Astrocyte (in vitro differentiated cells and primary cell): ENCODE measurements at regions not wholly inside any gene's neighbourhood (a gene's known extent, or its start where the extent isn't known, plus 50 kb on each side); places are given as distances from the start of the nearest gene placed in this dataset.

Source experiments
- DNase-seq: peaks from one replicate; pipeline ENCODE4 v3.0.0-alpha.2; 2010; ENCODE audit warnings: low read depth
- FAIRE-seq: peaks from 2 replicates; lab custom pipeline; 2011; peaks lifted over from hg19 to GRCh38; lab: Jason Lieb, UNC
- H2AFZ ChIP-seq: 2 replicates; pipeline ENCODE4 v1.6.0; 2012; ENCODE audit warnings: low read depth, low read length, inconsistent platforms
- H3K27ac ChIP-seq: 2 replicates; pipeline ENCODE4 v1.5.1; 2011; ENCODE audit warnings: low read depth, low read length, inconsistent platforms
- H3K27me3 ChIP-seq: 2 replicates; pipeline ENCODE4 v1.6.0; 2011; ENCODE audit warnings: low read length, inconsistent platforms; ENCODE audit not compliant: insufficient read depth
- H3K36me3 ChIP-seq: 2 replicates; pipeline ENCODE4 v1.5.1; 2011; ENCODE audit warnings: low read length, inconsistent platforms; ENCODE audit not compliant: insufficient read depth
- H3K4me1 ChIP-seq: 2 replicates; pipeline ENCODE4 v1.5.1; 2011; ENCODE audit warnings: low read length, inconsistent platforms; ENCODE audit not compliant: insufficient read depth
- H3K4me2 ChIP-seq: 2 replicates; pipeline ENCODE4 v1.6.0; 2012; ENCODE audit warnings: low read length, inconsistent platforms
- H3K4me3 ChIP-seq: 2 replicates; pipeline ENCODE4 v1.5.1; 2011; ENCODE audit warnings: low read depth, mild to moderate bottlenecking, low read length, inconsistent platforms; ENCODE audit not compliant: insufficient read depth
- H3K79me2 ChIP-seq: 2 replicates; pipeline ENCODE4 v1.6.0; 2012; ENCODE audit warnings: mild to moderate bottlenecking, low read length, inconsistent platforms; ENCODE audit not compliant: insufficient read depth
- H3K9ac ChIP-seq: 2 replicates; pipeline ENCODE4 v1.6.0; 2012; ENCODE audit warnings: mild to moderate bottlenecking, low read length, inconsistent platforms
- H3K9me3 ChIP-seq: 2 replicates; pipeline ENCODE4 v1.5.1; 2012; ENCODE audit warnings: low read depth, mild to moderate bottlenecking, low read length, inconsistent platforms; ENCODE audit not compliant: insufficient read depth
- H4K20me1 ChIP-seq: 2 replicates; pipeline ENCODE4 v1.6.0; 2012; ENCODE audit warnings: low read length, inconsistent platforms; ENCODE audit not compliant: insufficient read depth
- H3K27ac Mint-ChIP-seq: one replicate; pipeline ENCODE4 v1.8.0; 2021; ENCODE audit warnings: mild to moderate bottlenecking, mixed read lengths; ENCODE audit not compliant: unreplicated experiment
- H3K27me3 Mint-ChIP-seq: one replicate; pipeline ENCODE4 v1.8.0; 2021; ENCODE audit warnings: low read depth, mixed read lengths; ENCODE audit not compliant: unreplicated experiment
- H3K36me3 Mint-ChIP-seq: one replicate; pipeline ENCODE4 v1.8.0; 2021; ENCODE audit warnings: low read depth, mixed read lengths; ENCODE audit not compliant: unreplicated experiment
- H3K4me1 Mint-ChIP-seq: one replicate; pipeline ENCODE4 v1.8.0; 2021; ENCODE audit warnings: low read depth, mixed read lengths; ENCODE audit not compliant: unreplicated experiment
- H3K4me3 Mint-ChIP-seq: one replicate; pipeline ENCODE4 v1.8.0; 2021; ENCODE audit warnings: mild to moderate bottlenecking, moderate library complexity, mixed read lengths; ENCODE audit not compliant: unreplicated experiment
- H3K9me3 Mint-ChIP-seq: one replicate; pipeline ENCODE4 v1.8.0; 2021; ENCODE audit warnings: mild to moderate bottlenecking, mixed read lengths; ENCODE audit not compliant: unreplicated experiment
- EZH2 ChIP-seq: IDR thresholded peaks from 2 replicates; pipeline ENCODE4 v1.6.1; 2012; ENCODE audit warnings: mild to moderate bottlenecking, low read length, inconsistent platforms; ENCODE audit not compliant: insufficient read depth
- TF ChIP-seq, protein P1 (sequence below): IDR thresholded peaks from 2 replicates; pipeline ENCODE4 v1.5.1; 2011; ENCODE audit warnings: low read depth, mild to moderate bottlenecking, inconsistent platforms, low read length, moderate library complexity; ENCODE audit not compliant: insufficient read depth

DNA sequence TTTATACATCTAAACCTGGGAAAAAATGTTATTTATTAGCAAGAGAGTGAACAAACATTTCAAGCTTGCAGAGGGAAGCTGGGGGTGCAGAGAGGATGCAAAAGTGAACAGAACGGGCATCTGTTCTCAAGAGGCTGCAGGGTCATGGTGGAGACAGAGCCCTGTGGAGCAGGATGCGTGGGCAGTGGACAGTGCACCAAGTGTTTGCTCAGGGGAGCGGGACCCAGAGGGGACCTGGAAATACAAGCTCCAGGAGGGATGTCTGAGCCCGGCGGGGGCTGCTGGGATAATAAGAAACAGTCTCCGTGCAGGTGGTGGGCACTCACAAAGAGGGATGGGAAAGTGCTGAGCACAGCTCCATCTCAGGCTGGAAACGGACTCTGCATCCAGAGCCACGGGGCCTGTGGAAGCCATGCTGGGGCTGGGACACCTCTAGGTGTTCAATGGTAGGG is 105.3 kb upstream of the SLC45A1 start:
- no peaks in the 10 kb centered on the region for H3K36me3 ChIP-seq
- peaks cover 37% of the 10 kb centered on the region for H3K4me1 Mint-ChIP-seq
- H3K4me1 ChIP-seq, result peaks cover 31% of the 10 kb centered on the region
- H3K4me3 Mint-ChIP-seq, result peak overlapping the region; percentile 41
- H3K9ac ChIP-seq, result peak overlapping the region; percentile 54
- H3K27me3 Mint-ChIP-seq, result no peaks in the 10 kb centered on the region
- no peaks in the 10 kb centered on the region for H3K79me2 ChIP-seq
- H3K4me3 ChIP-seq, result no peak overlapping the region
- H3K27ac Mint-ChIP-seq, result peak overlapping the region; percentile 99
- H3K27ac ChIP-seq, result peak overlapping the region; percentile 77
- peak overlapping the region; percentile 10 for H2AFZ ChIP-seq
- FAIRE-seq, result no peak
- no peaks in the 10 kb centered on the region for H3K9me3 ChIP-seq
- peak overlapping the region; percentile 81 for H3K4me2 ChIP-seq
- H3K9me3 Mint-ChIP-seq, result no peaks in the 10 kb centered on the region
- no peak for DNase-seq
- no peak for TF ChIP-seq EZH2
- TF ChIP-seq, protein P1, sequence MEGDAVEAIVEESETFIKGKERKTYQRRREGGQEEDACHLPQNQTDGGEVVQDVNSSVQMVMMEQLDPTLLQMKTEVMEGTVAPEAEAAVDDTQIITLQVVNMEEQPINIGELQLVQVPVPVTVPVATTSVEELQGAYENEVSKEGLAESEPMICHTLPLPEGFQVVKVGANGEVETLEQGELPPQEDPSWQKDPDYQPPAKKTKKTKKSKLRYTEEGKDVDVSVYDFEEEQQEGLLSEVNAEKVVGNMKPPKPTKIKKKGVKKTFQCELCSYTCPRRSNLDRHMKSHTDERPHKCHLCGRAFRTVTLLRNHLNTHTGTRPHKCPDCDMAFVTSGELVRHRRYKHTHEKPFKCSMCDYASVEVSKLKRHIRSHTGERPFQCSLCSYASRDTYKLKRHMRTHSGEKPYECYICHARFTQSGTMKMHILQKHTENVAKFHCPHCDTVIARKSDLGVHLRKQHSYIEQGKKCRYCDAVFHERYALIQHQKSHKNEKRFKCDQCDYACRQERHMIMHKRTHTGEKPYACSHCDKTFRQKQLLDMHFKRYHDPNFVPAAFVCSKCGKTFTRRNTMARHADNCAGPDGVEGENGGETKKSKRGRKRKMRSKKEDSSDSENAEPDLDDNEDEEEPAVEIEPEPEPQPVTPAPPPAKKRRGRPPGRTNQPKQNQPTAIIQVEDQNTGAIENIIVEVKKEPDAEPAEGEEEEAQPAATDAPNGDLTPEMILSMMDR, result no peak
- H3K36me3 Mint-ChIP-seq, result no peaks in the 10 kb centered on the region
- H3K27me3 ChIP-seq, result no peaks in the 10 kb centered on the region
- no peaks in the 10 kb centered on the region for H4K20me1 ChIP-seq

DNA sequence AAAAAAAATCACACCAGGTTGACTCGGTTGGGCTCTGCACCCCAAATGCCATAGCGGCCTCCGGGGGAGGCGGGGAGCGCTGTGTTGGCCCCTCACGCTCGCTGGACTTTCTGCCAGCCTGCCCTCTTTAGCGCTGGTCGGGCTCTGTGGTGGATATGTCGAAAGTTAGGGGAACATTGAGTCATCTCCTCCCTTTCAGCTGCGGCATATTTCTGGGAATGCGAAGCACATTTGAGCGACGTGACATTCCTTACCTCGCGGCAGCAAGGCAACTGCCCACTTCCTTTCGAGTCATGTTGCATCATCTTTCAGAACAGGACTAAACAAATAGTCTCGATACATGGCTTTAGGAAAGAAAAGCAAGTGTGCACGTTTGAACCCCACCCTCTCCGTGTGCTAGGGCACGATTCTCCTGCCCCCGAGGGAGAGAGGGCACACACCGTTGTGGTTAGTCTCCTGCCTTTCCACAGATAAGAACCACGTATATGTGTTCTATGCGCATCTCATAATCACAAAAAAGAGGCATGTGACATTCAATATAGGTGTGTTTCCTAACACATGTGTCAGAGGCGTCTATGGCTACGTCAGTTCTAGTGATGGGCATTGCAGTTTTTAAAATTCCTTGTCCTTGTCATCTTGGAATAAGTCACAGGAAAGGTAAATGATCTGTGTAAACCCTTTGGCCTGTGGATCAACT is 105.9 kb upstream of the SLC45A1 start:
- Mint-ChIP-seq H3K36me3 (no peaks in the 10 kb centered on the region), H3K27me3 (no peaks in the 10 kb centered on the region), H3K9me3 (no peaks in the 10 kb centered on the region), H3K27ac (peak overlapping the region; percentile 99), H3K4me1 (peaks cover 37% of the 10 kb centered on the region), H3K4me3 (peak overlapping the region; percentile 42)
- Histone ChIP-seq H3K9me3 (no peaks in the 10 kb centered on the region), H3K4me2 (peak overlapping the region; percentile 81), H3K4me3 (peak overlapping the region; percentile 40), H4K20me1 (no peaks in the 10 kb centered on the region), H3K4me1 (peaks cover 25% of the 10 kb centered on the region), H3K27me3 (no peaks in the 10 kb centered on the region), H3K9ac (peak overlapping the region; percentile 67), H3K36me3 (no peaks in the 10 kb centered on the region), H2AFZ (peak overlapping the region; percentile 54), H3K79me2 (no peaks in the 10 kb centered on the region), H3K27ac (peak overlapping the region; percentile 77)
- peak; percentile 84 for FAIRE-seq
- no peak for TF ChIP-seq EZH2
- TF ChIP-seq, protein P1, result no peak
- DNase-seq, result peak; percentile 99
